GM12872 (cell line): ENCODE measurements at regions not wholly inside any gene's neighbourhood (a gene's known extent, or its start where the extent isn't known, plus 50 kb on each side); places are given as distances from the start of the nearest gene placed in this dataset.

Experiments used
- CTCF ChIP-seq: IDR thresholded peaks from 3 replicates; pipeline ENCODE4 v1.5.1; 2011; ENCODE audit warnings: low read depth, mild to moderate bottlenecking, low read length, moderate library complexity; ENCODE audit not compliant: insufficient read depth

DNA sequence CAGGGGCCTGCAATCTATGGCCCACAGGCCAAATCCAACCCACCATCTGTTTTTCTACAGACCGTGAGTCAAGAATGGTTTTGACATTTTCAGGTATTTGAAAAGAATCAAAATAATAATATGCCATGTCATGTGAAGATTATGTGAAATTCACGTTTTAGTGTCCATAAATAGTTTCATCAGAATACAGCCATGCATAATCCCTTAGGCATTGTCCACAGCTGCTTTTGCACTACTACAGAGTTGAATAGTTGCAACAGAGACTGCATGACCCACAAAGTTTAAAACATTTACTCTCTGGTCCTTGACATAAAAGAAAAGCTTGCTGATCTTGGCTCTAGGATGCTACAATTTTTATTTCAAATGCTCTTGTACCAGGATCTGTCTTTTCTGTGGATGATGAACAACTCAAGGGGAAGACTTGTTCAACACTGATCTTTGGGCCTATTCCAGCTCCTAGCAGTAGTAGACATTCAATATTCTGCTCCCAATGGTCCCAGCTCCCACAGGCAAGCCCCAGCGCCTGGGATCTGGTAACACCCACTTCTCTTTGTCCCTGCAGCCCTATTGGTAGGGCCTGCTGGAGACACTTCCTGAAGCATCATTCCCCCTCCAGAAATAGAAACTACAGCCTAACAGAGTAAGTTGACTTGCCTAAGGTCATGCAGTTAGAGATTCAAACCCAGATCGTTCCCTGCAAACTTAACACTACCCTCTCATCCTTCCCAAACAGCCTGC, 76.9 kb downstream of the MRPL46 start:
- TF ChIP-seq CTCF: no peak

- no peak for TF ChIP-seq CTCF
These were observed 78.1 kb downstream of the MRPL46 start for GRCh38 chr15:88389120-88389519.

- TF ChIP-seq CTCF: no peak
These were observed 78.5 kb downstream of the MRPL46 start for GRCh38 chr15:88388686-88389085.

DNA sequence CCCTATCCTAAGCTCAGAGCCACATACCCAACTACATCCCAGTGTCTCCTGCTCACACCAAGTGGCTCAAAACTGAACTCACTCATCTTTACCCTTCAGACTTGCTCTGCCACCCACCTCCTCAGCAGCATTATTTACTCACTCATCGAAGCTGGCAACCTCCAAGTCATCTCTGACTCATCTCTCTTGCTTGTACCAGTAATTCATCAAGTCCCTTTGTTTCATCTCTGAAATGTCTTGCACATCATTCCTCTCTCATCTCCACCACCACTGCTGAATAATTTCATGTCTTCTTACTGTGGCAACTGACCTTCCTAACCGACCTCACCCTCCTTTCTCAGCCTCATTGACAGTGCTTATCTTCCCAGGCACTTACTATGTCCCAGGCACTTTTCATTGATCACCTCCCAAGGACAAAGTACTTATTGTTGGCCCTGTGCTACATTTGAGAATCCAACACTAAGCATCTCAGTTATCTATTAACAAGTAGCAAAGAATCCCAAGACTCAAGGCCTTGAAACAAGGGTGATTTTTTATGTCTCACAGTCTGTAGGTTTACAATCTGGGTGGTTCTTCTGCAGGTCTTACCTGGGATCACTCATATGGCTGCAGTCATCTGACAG, 82.0 kb downstream of the MRPL46 start:
- no peak for TF ChIP-seq CTCF

GRCh38 chr15:88383354-88383753, 83.8 kb downstream of the MRPL46 start:
- no peak for TF ChIP-seq CTCF

- TF ChIP-seq CTCF: no peak
These were observed 84.7 kb downstream of the MRPL46 start for GRCh38 chr15:88382482-88382983.

DNA sequence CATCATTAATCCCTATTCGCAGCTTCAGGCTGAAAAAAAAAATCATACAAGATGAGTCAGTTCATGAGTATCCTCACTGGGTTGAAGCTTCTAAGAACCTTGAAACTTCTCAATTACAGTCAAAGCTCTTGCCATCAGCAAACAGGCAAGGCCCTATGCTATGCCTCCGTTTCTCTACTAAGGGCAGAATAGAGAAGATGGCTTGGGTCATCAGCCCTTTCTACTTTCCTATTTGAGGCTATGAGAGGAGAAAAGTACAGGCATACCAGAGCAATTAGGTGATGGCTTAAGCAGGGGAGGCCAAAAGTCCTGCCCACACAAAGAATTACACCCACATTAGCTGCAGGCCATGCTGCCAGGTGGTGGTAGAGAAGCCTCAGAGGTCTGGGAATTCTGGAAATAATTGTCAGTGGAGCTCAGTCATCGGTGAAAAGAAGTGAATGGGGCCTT, 89.0 kb downstream of the MRPL46 start:
- no peak for TF ChIP-seq CTCF
